ENCODE measurements at regions not wholly inside any gene's neighbourhood (a gene's known extent, or its start where the extent isn't known, plus 50 kb on each side); places are given as distances from the start of the nearest gene placed in this dataset.

DNA sequence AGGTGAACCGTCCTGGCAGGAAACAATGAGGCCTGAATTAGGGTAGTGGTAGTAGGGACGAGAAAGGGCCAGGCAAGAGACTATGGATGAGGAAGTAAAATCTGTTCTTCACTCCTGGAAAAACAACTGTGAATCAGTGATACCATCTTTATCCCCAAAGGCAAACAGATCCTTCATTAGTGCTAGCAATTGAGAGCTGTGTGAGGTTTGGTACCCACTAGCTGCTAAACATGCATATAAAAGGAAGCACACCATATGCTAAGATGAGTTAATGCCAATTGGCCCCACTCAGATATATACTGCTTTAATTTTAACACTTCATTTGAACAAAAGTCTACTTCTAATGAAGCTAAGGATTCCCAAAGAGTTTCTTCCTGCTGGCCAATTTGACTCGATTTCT, 244.8 kb upstream of the NR4A3 start:
- Histone ChIP-seq H2AFZ (ENCODE audit: low read length) (no peak overlapping the region), H3K9me3 (ENCODE audit: insufficient read depth, low read depth, low read length) (no peaks in the 10 kb centered on the region), H3F3A (ENCODE audit: low read depth) (no peaks in the 10 kb centered on the region), H3K79me2 (ENCODE audit: insufficient read depth, low read length) (no peaks in the 10 kb centered on the region), H3K36me3 (ENCODE audit: insufficient read depth, low read length) (no peaks in the 10 kb centered on the region), H3K4me1 (ENCODE audit: insufficient read depth, low read length, poor library complexity, severe bottlenecking) (no peaks in the 10 kb centered on the region), H4K20me1 (ENCODE audit: insufficient read depth, low read length, poor library complexity, severe bottlenecking) (no peaks in the 10 kb centered on the region), H3K9ac (ENCODE audit: low read depth, low read length, poor library complexity, severe bottlenecking) (no peak overlapping the region), H3K27me3 (ENCODE audit: insufficient read depth, low read length, poor library complexity, severe bottlenecking) (no peaks in the 10 kb centered on the region), H3K4me2 (ENCODE audit: low read depth, low read length, poor library complexity, severe bottlenecking) (no peak overlapping the region), H3K4me3 (ENCODE audit: low read length, poor library complexity, severe bottlenecking) (no peak overlapping the region), H3K9me2 (replicated peaks; ENCODE audit: low read depth, low read length) (no peaks in the 10 kb centered on the region)
- TF ChIP-seq CTCF (conservative IDR thresholded peaks at IDR 0.05; ENCODE audit: low read length) (no peak), EZH2phosphoT487 (IDR thresholded peaks at IDR 0.05; ENCODE audit: borderline replicate concordance) (no peak)

DNA sequence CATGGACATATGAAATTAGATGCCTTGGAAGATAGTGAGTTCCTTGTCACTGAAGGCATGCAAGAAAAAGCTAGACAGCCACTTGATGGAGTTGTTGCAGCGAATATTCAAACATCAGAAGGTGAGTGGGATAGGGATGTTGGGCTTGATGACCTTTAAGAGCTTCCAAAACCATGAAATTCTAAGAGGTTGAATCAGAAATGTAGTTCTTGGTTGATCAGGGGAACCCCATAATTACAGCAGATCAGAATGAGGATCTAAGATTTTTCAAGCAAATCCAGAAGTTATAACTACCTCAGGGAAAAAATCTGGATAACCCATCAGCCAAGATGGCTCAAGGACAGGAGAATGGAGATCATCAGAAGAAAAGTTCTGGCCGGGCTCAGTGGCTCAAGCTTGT, 244.3 kb upstream of the NR4A3 start:
- Histone ChIP-seq H3F3A (ENCODE audit: low read depth) (no peaks in the 10 kb centered on the region), H3K9ac (ENCODE audit: low read depth, low read length, poor library complexity, severe bottlenecking) (no peak overlapping the region), H3K79me2 (ENCODE audit: insufficient read depth, low read length) (no peaks in the 10 kb centered on the region), H3K4me3 (ENCODE audit: low read length, poor library complexity, severe bottlenecking) (no peak overlapping the region), H3K36me3 (ENCODE audit: insufficient read depth, low read length) (no peaks in the 10 kb centered on the region), H3K4me2 (ENCODE audit: low read depth, low read length, poor library complexity, severe bottlenecking) (no peak overlapping the region), H3K27me3 (ENCODE audit: insufficient read depth, low read length, poor library complexity, severe bottlenecking) (no peaks in the 10 kb centered on the region), H3K9me2 (replicated peaks; ENCODE audit: low read depth, low read length) (no peaks in the 10 kb centered on the region), H2AFZ (ENCODE audit: low read length) (no peak overlapping the region), H3K9me3 (ENCODE audit: insufficient read depth, low read depth, low read length) (no peaks in the 10 kb centered on the region), H3K4me1 (ENCODE audit: insufficient read depth, low read length, poor library complexity, severe bottlenecking) (no peaks in the 10 kb centered on the region), H4K20me1 (ENCODE audit: insufficient read depth, low read length, poor library complexity, severe bottlenecking) (no peaks in the 10 kb centered on the region)
- TF ChIP-seq EZH2phosphoT487 (IDR thresholded peaks at IDR 0.05; ENCODE audit: borderline replicate concordance) (no peak), CTCF (conservative IDR thresholded peaks at IDR 0.05; ENCODE audit: low read length) (no peak)

DNA sequence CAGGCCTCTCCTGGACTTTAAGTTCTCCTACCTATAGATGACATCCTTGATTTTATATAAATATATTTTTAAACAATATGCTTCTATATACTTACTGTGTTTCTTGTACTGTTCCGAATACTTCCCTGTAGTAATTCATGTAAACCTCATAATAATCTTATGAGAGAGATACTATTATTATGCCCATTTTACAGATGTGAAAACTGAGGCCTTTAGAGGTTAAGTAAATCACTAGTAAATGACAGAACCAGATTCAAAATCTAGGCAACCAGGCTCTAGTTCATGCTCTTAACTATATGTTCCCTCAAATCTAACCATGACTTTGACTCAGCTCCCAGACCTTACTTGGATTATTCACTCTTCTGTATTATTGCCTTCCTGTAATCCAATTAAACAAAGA, 243.0 kb upstream of the NR4A3 start:
- H3K9me3 ChIP-seq (ENCODE audit: insufficient read depth, low read depth, low read length): no peaks in the 10 kb centered on the region

More for the DNA sequence above, 243.0 kb upstream of the NR4A3 start:
- Histone ChIP-seq H3K4me3 (ENCODE audit: low read length, poor library complexity, severe bottlenecking) (no peak overlapping the region), H3K9ac (ENCODE audit: low read depth, low read length, poor library complexity, severe bottlenecking) (no peak overlapping the region), H3F3A (ENCODE audit: low read depth) (no peaks in the 10 kb centered on the region), H3K36me3 (ENCODE audit: insufficient read depth, low read length) (no peaks in the 10 kb centered on the region), H3K9me2 (replicated peaks; ENCODE audit: low read depth, low read length) (no peaks in the 10 kb centered on the region), H3K27me3 (ENCODE audit: insufficient read depth, low read length, poor library complexity, severe bottlenecking) (no peaks in the 10 kb centered on the region), H3K4me2 (ENCODE audit: low read depth, low read length, poor library complexity, severe bottlenecking) (no peak overlapping the region), H4K20me1 (ENCODE audit: insufficient read depth, low read length, poor library complexity, severe bottlenecking) (no peaks in the 10 kb centered on the region), H3K79me2 (ENCODE audit: insufficient read depth, low read length) (no peaks in the 10 kb centered on the region), H3K4me1 (ENCODE audit: insufficient read depth, low read length, poor library complexity, severe bottlenecking) (no peaks in the 10 kb centered on the region), H2AFZ (ENCODE audit: low read length) (no peak overlapping the region)
- TF ChIP-seq CTCF (conservative IDR thresholded peaks at IDR 0.05; ENCODE audit: low read length) (no peak), EZH2phosphoT487 (IDR thresholded peaks at IDR 0.05; ENCODE audit: borderline replicate concordance) (no peak)
